HepG2 (cell line): ENCODE measurements at regions not wholly inside any gene's neighbourhood (a gene's known extent, or its start where the extent isn't known, plus 50 kb on each side); places are given as distances from the start of the nearest gene placed in this dataset.

ENCODE experiments used
- ATAC-seq: fragments of 200-7000 bp; cut with Tn5 transposase; 3 replicates; pipeline ENCODE4 v1.9.1; 2020; ENCODE audit warnings: mild to moderate bottlenecking, moderate library complexity
- BruUV-seq: library from RNA; stranded (reverse); fragments of 400-500 nt; replicated peaks from 2 replicates; lab custom pipeline; 2021; lab: Mats Ljungman, UMichigan
- CTCF ChIA-PET: fragments of 300-600 bp; formaldehyde crosslinking; extraction: SDS; loops from one replicate; lab custom pipeline; 2021; ENCODE audit warnings: low total read pairs, inconsistent platforms, low intra/inter-chr PET ratio; lab: Yijun Ruan, JAX
- POLR2A ChIA-PET: fragments of 350-600 bp; sonication (Branson Sonifier 250); formaldehyde crosslinking; loops from one replicate; lab custom pipeline; 2020; ENCODE audit warnings: antibody characterized with exemption, inconsistent platforms; lab: Yijun Ruan, JAX
- DNase-seq: peaks from one replicate; pipeline ENCODE4 v3.0.0-alpha.2; 2015; ENCODE audit warnings: low spot score
- FAIRE-seq: peaks from 3 replicates; lab custom pipeline; 2011; peaks lifted over from hg19 to GRCh38; lab: Jason Lieb, UNC
- H2AFZ ChIP-seq: one replicate; pipeline ENCODE4 v1.6.1; 2011; ENCODE audit warnings: low read length, inconsistent platforms
- H3K27ac ChIP-seq: fragments of 300-600 bp; 3 replicates; pipeline ENCODE4 v1.8.0; 2011; ENCODE audit warnings: mixed run types, mild to moderate bottlenecking, mixed read lengths, low read length, inconsistent platforms; ENCODE audit not compliant: insufficient read depth; ENCODE audit errors: extremely low read length
- H3K27me3 ChIP-seq, 2 experiments: fragments of 200-600 bp in 1 of 2; 2 replicates in 1 of 2; 3 replicates in 1 of 2; pipeline versions ENCODE4 v1.6.0 to v1.8.0; 2011; ENCODE audit warnings: low read length in 2 of 2, mild to moderate bottlenecking in 2 of 2, moderate library complexity in 2 of 2, inconsistent platforms in 1 of 2; ENCODE audit not compliant: insufficient read depth in 2 of 2, control insufficient read depth in 1 of 2
- H3K36me3 ChIP-seq, 2 experiments: fragments of 200-600 bp in 1 of 2; replicated peaks in 1 of 2; 2 replicates in 1 of 2; 3 replicates in 1 of 2; pipeline versions ENCODE4 v1.5.1 to v1.8.0; 2011; ENCODE audit warnings: low read length in 2 of 2, inconsistent platforms in 1 of 2; ENCODE audit not compliant: insufficient read depth in 2 of 2, control insufficient read depth in 1 of 2
- H3K4me1 ChIP-seq: 2 replicates; pipeline ENCODE4 v1.5.1; 2012; ENCODE audit warnings: low read length, inconsistent platforms; ENCODE audit not compliant: insufficient read depth
- H3K4me2 ChIP-seq: 2 replicates; pipeline ENCODE4 v1.6.0; 2011; ENCODE audit warnings: low read depth, low read length, inconsistent platforms
- H3K4me3 ChIP-seq, 3 experiments: fragments of 200-600 bp in 1 of 3; sonication (generic), shearing (Covaris generic) in 1 of 3; replicated peaks in 1 of 3; 2 replicates each; pipeline ENCODE4 v1.5.1; 2011 to 2016; ENCODE audit warnings: low read length in 3 of 3, inconsistent platforms in 2 of 3, low read depth in 2 of 3, mild to moderate bottlenecking in 2 of 3, control low read depth in 1 of 3, mixed read lengths in 1 of 3; ENCODE audit not compliant: insufficient read depth in 1 of 3
- H3K79me2 ChIP-seq: one replicate; pipeline ENCODE4 v1.6.1; 2011; ENCODE audit warnings: low read length, inconsistent platforms; ENCODE audit not compliant: insufficient read depth
- H3K9ac ChIP-seq: 2 replicates; pipeline ENCODE4 v1.6.0; 2011; ENCODE audit warnings: mild to moderate bottlenecking, low read depth, low read length, inconsistent platforms; ENCODE audit not compliant: insufficient read depth
- H3K9me3 ChIP-seq: 2 replicates; pipeline ENCODE4 v1.5.1; 2012; ENCODE audit warnings: mild to moderate bottlenecking, low read length
- H4K20me1 ChIP-seq: 2 replicates; pipeline ENCODE4 v1.6.0; 2011; ENCODE audit warnings: inconsistent platforms, mild to moderate bottlenecking, low read length, moderate library complexity; ENCODE audit not compliant: insufficient read depth
- MED13 ChIP-seq: sonication (generic); formaldehyde crosslinking; IDR thresholded peaks from 2 replicates; pipeline ENCODE4 v1.5.0; 2020; ENCODE audit warnings: missing genetic modification reagents
- NKX3-1 ChIP-seq: sonication (generic); formaldehyde crosslinking; IDR thresholded peaks from 2 replicates; pipeline ENCODE4 v1.5.0; 2020; ENCODE audit warnings: missing genetic modification reagents
- PHF5A ChIP-seq: IDR thresholded peaks from one replicate; pipeline ENCODE4 v1.6.1; 2018; ENCODE audit warnings: low read depth, missing genetic modification reagents; ENCODE audit not compliant: unreplicated experiment
- SALL2 ChIP-seq: sonication (generic); formaldehyde crosslinking; IDR thresholded peaks from 2 replicates; pipeline ENCODE4 v1.8.1; 2023; ENCODE audit warnings: mild to moderate bottlenecking, missing genetic modification reagents, inconsistent platforms
- ZBTB8A ChIP-seq: sonication (generic); formaldehyde crosslinking; IDR thresholded peaks from 2 replicates; pipeline ENCODE4 v1.4.0; 2020; ENCODE audit warnings: mild to moderate bottlenecking, low read depth, missing genetic modification reagents, borderline replicate concordance
- ZNF496 ChIP-seq: sonication (generic); formaldehyde crosslinking; IDR thresholded peaks from 2 replicates; pipeline ENCODE4 v1.8.1; 2023; ENCODE audit warnings: mild to moderate bottlenecking, moderate library complexity, missing genetic modification reagents; ENCODE audit not compliant: insufficient replicate concordance
- ZNF501 ChIP-seq: sonication (generic); formaldehyde crosslinking; IDR thresholded peaks from 2 replicates; pipeline ENCODE4 v1.5.1; 2020; ENCODE audit warnings: mild to moderate bottlenecking, moderate library complexity, missing genetic modification reagents
- ZNF616 ChIP-seq: sonication (generic); formaldehyde crosslinking; IDR thresholded peaks from 2 replicates; pipeline ENCODE4 v1.5.0; 2020; ENCODE audit warnings: low read depth, mild to moderate bottlenecking, missing genetic modification reagents
- ZNF7 ChIP-seq: IDR thresholded peaks from 2 replicates; pipeline ENCODE4 v1.6.1; 2016; ENCODE audit warnings: missing biosample characterization, missing genetic modification reagents
- WGBS: methylation state at CpG from one replicate; pipeline ENCODE4 v1.1.6; 2017; ENCODE audit warnings: low lambda C conversion rate; 5-methylcytosine and 5-hydroxymethylcytosine counted together
- in situ Hi-C: cut with HindIII; loops from 2 replicates; pipeline ENCODE4 v1.10.0; 2017; ENCODE audit warnings: low pct_unique_long_range_greater_than_20kb; ENCODE audit not compliant: extremely low pct_ligation_motif_present
- intact Hi-C: fragments of 100-400 bp; cut with micrococcal nuclease; formaldehyde crosslinking; loops from one replicate; pipeline ENCODE4 v1.10.0; 2022; ENCODE audit not compliant: unreplicated experiment

GRCh38 chr10:3385487-3385886 is 212.9 kb upstream of the PITRM1 start:
- Histone ChIP-seq H3K4me3 (no peak overlapping the region), H3K79me2 (no peaks in the 10 kb centered on the region)
- ATAC-seq (no peak), FAIRE-seq (no peak)
- 0 out of 2 replicates have a peak, but pooled peaks have one; percentile 10 for TF ChIP-seq ZNF7 (CRISPR knock-in tag)
- no peak for TF ChIP-seq ZNF501 (CRISPR knock-in tag)
- no peak for TF ChIP-seq ZNF616 (CRISPR knock-in tag)
- TF ChIP-seq, all 625 proteins: peak for 1
- Histone ChIP-seq H3K27ac (no peak overlapping the region), H3K27me3 (peaks cover 0 to 12% of the 10 kb centered on the region in 2 experiments; a peak in 1 of 5 replicates), H4K20me1 (no peaks in the 10 kb centered on the region), H3K9ac (no peak overlapping the region), H3K36me3 (no peaks in the 10 kb centered on the region), H3K4me2 (no peak overlapping the region), H2AFZ (no peak overlapping the region), H3K4me1 (no peaks in the 10 kb centered on the region), H3K9me3 (no peaks in the 10 kb centered on the region; the same call in 1 of the 2 replicates)
- in situ Hi-C loops = no loop called here
- CTCF ChIA-PET = no interaction called here
- no TSS peak for BruUV-seq
- intact Hi-C loops = no loop called here
- POLR2A ChIA-PET = no interaction called here
- 2% methylated on average over 2 of the region's 2 CpGs for WGBS
- DNase-seq = no peak

DNA sequence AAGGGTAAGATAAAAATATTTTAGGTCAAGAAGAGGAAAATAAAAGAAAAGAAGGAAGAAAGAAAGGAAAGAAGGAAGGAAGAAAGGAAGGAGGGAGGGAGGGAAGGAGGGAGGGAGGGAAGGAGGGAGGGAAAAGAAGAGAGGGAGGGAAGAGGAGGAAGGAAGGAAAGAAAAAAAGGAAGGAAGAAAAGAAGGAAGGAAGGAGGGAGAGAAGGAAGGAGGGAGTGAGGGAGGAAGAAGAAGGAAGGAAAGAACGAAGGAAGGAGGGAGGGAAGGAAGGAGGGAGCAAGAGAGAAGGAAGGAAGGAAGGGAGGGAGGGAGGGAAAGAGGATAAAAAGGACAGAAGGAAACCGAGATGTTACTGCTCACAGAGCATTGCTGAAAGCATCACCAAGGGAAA is 209.5 kb upstream of the PITRM1 start:
- no peaks in the 10 kb centered on the region for H4K20me1 ChIP-seq
- no peak for ATAC-seq
- no peak overlapping the region for H3K4me2 ChIP-seq
- H3K27me3 ChIP-seq = peaks cover 2 to 28% of the 10 kb centered on the region in 2 experiments; a peak in 3 of 5 replicates
- no peak overlapping the region for H3K27ac ChIP-seq
- DNase-seq = no peak
- H3K9me3 ChIP-seq = no peaks in the 10 kb centered on the region; the same call in 1 of the 2 replicates
- no peak for FAIRE-seq
- POLR2A ChIA-PET = no interaction called here
- BruUV-seq = no TSS peak
- H2AFZ ChIP-seq = no peak overlapping the region
- intact Hi-C loops = no loop called here
- CTCF ChIA-PET = no interaction called here
- H3K4me1 ChIP-seq = no peaks in the 10 kb centered on the region
- no peak overlapping the region for H3K4me3 ChIP-seq
- TF ChIP-seq ZBTB8A (CRISPR knock-in tag) = no peak
- TF ChIP-seq NKX3-1 (CRISPR knock-in tag) = no peak
- TF ChIP-seq PHF5A (CRISPR knock-in tag) = no peak
- no peak for TF ChIP-seq ZNF496 (CRISPR knock-in tag)
- no peak for TF ChIP-seq SALL2 (CRISPR knock-in tag)
- TF ChIP-seq MED13 = no peak
- no peaks in the 10 kb centered on the region for H3K79me2 ChIP-seq
- no peak overlapping the region for H3K9ac ChIP-seq
- no peaks in the 10 kb centered on the region for H3K36me3 ChIP-seq
- in situ Hi-C loops = no loop called here
- WGBS = 2% methylated on average over 2 of the region's 2 CpGs
